GM21360 (cell line): ENCODE measurements at regions not wholly inside any gene's neighbourhood (a gene's known extent, or its start where the extent isn't known, plus 50 kb on each side); places are given as distances from the start of the nearest gene placed in this dataset.

Experiments used
- ATAC-seq: cut with Tn5 transposase; IDR thresholded peaks from one replicate; pipeline ENCODE4 v1.9.1; 2021; ENCODE audit warnings: mild to moderate bottlenecking, moderate library complexity; ENCODE audit not compliant: unreplicated experiment

DNA sequence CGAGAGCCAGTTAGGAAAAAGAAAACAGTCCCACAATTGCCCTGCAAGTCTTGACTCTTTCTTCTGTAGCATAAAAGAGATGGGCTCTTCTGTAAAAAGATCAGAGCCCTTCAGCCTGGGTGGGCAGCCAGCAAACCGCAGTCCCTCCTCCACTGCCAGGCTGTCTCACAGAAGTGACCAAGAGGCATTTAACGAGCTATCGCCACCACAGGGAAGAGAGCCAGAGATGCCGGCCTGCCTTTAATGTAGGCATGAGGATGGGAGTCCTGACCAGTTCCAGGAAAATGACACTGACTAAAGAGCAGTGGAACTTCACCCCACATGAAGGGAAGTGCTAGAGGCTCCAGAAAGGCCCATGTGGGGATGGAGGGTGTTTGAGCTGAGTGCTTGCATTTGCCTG lies 264.6 kb downstream of the NDUFS4 start:
- ATAC-seq, result no peak

DNA sequence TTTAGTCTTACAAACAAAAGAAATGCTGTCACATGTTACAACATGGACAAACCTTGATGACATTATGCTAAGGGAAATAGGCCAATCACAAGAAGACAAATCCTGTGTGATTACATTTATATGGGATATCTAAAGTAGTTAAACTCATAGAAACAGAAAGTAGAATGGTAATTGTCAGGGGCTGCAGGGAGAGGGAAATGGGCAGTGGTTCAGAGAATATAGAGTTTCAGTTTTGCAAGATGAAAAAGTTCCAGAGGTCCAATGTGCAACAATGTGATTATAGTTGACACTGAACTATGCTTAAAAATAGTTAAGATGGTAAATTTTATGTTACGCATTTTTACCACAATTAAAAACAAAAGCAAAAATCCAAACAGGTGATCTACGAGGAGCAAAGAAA lies 265.5 kb downstream of the NDUFS4 start:
- no peak for ATAC-seq

DNA sequence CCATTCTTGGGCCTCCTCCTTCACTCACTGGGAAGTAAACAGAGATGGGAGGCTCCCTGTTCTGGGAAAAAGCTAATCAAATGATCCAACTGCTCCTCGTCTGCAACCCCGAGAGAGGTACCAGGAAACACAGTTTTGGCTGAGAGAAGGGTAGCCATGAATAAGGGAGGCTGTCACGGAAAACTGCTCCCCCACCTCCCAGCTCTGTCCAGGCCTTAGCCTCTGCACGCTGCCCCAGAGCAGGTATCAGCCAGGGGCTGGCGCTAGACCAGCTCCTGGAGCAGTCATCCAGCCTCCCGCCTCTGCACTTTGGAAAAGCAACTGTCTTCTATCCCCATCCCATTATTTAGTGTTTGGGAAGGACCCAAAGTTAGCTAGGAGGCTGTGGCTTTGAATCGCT lies 266.1 kb downstream of the NDUFS4 start:
- no peak for ATAC-seq

DNA sequence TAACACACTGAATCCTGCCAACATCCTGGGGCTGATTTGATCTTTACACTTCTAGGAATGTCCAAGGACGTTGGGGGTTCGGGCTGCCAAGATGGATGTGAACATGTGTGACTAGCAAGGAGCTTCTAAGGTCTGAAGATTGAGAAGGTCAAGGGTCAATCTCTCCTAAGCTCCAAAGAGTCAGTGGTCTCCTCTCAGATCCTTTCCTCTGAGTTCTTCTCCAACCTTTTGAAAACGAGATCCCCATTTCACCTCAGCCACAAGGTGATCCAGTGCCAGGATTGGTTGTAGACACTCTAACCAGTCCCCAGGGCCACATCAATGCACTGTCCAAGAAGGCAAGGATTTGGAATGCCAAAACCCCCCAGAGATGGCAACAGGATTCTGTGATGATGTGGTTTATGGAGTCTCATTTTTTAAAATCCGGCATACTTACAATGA lies 266.8 kb downstream of the NDUFS4 start:
- no peak for ATAC-seq

DNA sequence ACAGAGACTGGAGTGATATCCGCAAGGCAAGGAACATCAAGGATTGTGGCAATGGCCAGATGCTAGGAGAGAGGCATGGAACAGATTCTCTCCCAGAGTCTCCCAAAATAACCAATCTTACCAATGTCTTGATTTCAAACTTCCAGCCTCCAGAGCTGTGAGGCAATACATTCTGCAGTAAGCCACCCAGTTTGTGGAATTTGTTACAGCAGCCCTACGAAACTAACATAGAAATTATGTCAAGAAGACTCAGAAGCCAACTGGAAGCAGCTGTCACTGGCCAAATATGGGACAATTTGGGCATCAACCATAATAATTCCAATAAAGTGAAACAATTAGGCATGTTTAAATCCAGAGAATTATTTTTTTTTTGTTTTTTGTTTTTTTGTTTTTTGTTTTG lies 271.1 kb downstream of the NDUFS4 start:
- ATAC-seq, result no peak
